Ovary (tissue), 3 donors: ENCODE measurements at regions not wholly inside any gene's neighbourhood (a gene's known extent, or its start where the extent isn't known, plus 50 kb on each side); places are given as distances from the start of the nearest gene placed in this dataset.

Source experiments
- CTCF ChIP-seq, 3 donors: fragments of 450-650 bp in 2 of 3; fragments of 200-600 bp in 1 of 3; IDR thresholded peaks; one replicate each; pipeline versions ENCODE4 v1.5.1 to v1.8.0; 2016 to 2022; ENCODE audit warnings: antibody characterized with exemption in 3 of 3, mild to moderate bottlenecking in 1 of 3
- EP300 ChIP-seq: sonication (generic); formaldehyde crosslinking; IDR thresholded peaks from one replicate; pipeline ENCODE4 v1.6.1; 2017; ENCODE audit warnings: antibody characterized with exemption
- POLR2A ChIP-seq: fragments of 450-650 bp; IDR thresholded peaks from one replicate; pipeline ENCODE4 v1.6.1; 2017; ENCODE audit warnings: antibody characterized with exemption, mild to moderate bottlenecking, moderate library complexity
- donor health status: DM: no; HTN: no; CAD: no.

GRCh38 chr15:31495281-31495680, 168.6 kb downstream of the KLF13 start:
- TF ChIP-seq POLR2A = no peak
- no peak for TF ChIP-seq CTCF (IDR thresholded peaks at IDR 0.05)
- no peak for TF ChIP-seq EP300
